Astrocyte of the spinal cord (primary cell): ENCODE measurements at regions not wholly inside any gene's neighbourhood (a gene's known extent, or its start where the extent isn't known, plus 50 kb on each side); places are given as distances from the start of the nearest gene placed in this dataset.
"Not testable (repeated sequence)": the region's sequence is repeated elsewhere in the genome, so short reads cannot be mapped to it uniquely, and the experiment has no call there.

ENCODE experiments used
- DNase-seq: peaks from one replicate; pipeline ENCODE4 v3.0.0; 2011; ENCODE audit warnings: low read depth, low spot score
- H3K4me3 ChIP-seq: 2 replicates; pipeline ENCODE4 v1.5.1; 2011; ENCODE audit warnings: low read depth, mild to moderate bottlenecking, low read length, moderate library complexity
- CTCF ChIP-seq: IDR thresholded peaks from 2 replicates; pipeline ENCODE4 v1.5.1; 2012; ENCODE audit warnings: low read depth, mild to moderate bottlenecking, low read length, inconsistent platforms
- in situ Hi-C: cut with HindIII; loops from 2 replicates; pipeline ENCODE4 v1.10.0; 2017; ENCODE audit warnings: low sequenced_read_pairs

- in situ Hi-C loops: no loop called here
- TF ChIP-seq CTCF: no peak
- H3K4me3 ChIP-seq: no peak overlapping the region
- no peak for DNase-seq
Observed at GRCh38 chrX:124257924-124258702, 74.3 kb upstream of the TEX13D start.

- no peak for TF ChIP-seq CTCF
- no peak overlapping the region for H3K4me3 ChIP-seq
- in situ Hi-C loops: no loop called here
- DNase-seq: no peak
Observed at GRCh38 chrX:124260845-124261244, 71.6 kb upstream of the TEX13D start.

GRCh38 chrX:124263743-124264142, 68.7 kb upstream of the TEX13D start:
- no peak for DNase-seq
- TF ChIP-seq CTCF: no peak
- no peak overlapping the region for H3K4me3 ChIP-seq
- in situ Hi-C loops: no loop called here

- in situ Hi-C loops: no loop called here
- no peak overlapping the region for H3K4me3 ChIP-seq
- TF ChIP-seq CTCF: no peak
- DNase-seq: no peak
Observed at GRCh38 chrX:124268099-124268498, 64.4 kb upstream of the TEX13D start.

GRCh38 chrX:124269881-124270280, 62.6 kb upstream of the TEX13D start:
- no peak overlapping the region for H3K4me3 ChIP-seq
- TF ChIP-seq CTCF: no peak
- in situ Hi-C loops: no loop called here
- no peak for DNase-seq

GRCh38 chrX:124271599-124271998, 60.9 kb upstream of the TEX13D start:
- DNase-seq, in situ Hi-C loops, H3K4me3 ChIP-seq: not testable (repeated sequence)

GRCh38 chrX:124272370-124272982, 60.0 kb upstream of the TEX13D start:
- in situ Hi-C loops: no loop called here
- no peak for TF ChIP-seq CTCF
- H3K4me3 ChIP-seq: no peak overlapping the region
- no peak for DNase-seq
